Heart right ventricle (tissue), 16 donors: ENCODE measurements at regions not wholly inside any gene's neighbourhood (a gene's known extent, or its start where the extent isn't known, plus 50 kb on each side); places are given as distances from the start of the nearest gene placed in this dataset.

Experiments
- ATAC-seq, 8 donors: fragments of 200-7000 bp; cut with Tn5 transposase; one replicate each; pipeline ENCODE4 v1.9.1; 2020; ENCODE audit warnings: mild to moderate bottlenecking in 8 of 8, moderate library complexity in 8 of 8, moderate number of reproducible peaks in 1 of 8
- DNase-seq, 2 donors: peaks; one replicate each; pipeline ENCODE4 v3.0.0-alpha.2; 2020
- H3K27ac ChIP-seq, 10 donors: fragments of 200-600 bp; sonication (generic) in 2 of 10; one replicate each; pipeline versions ENCODE4 v1.5.0 to v1.8.0; 2020 to 2022; ENCODE audit warnings: mild to moderate bottlenecking in 3 of 10
- H3K27me3 ChIP-seq, 7 donors: fragments of 200-600 bp; one replicate each; pipeline ENCODE4 v1.8.0; 2021 to 2022; ENCODE audit warnings: mild to moderate bottlenecking in 2 of 7
- H3K36me3 ChIP-seq, 9 donors: fragments of 200-600 bp; sonication (generic) in 1 of 9; one replicate each; pipeline versions ENCODE4 v1.5.0 to v1.8.0; 2020 to 2022; ENCODE audit warnings: mild to moderate bottlenecking in 2 of 9
- H3K4me1 ChIP-seq, 9 donors: fragments of 200-600 bp; sonication (generic) in 1 of 9; one replicate each; pipeline versions ENCODE4 v1.5.0 to v1.8.0; 2020 to 2022; ENCODE audit warnings: mild to moderate bottlenecking in 4 of 9
- H3K4me3 ChIP-seq, 10 donors: fragments of 200-600 bp; sonication (generic) in 2 of 10; one replicate each; pipeline versions ENCODE4 v1.5.0 to v1.8.0; 2020 to 2022; ENCODE audit warnings: mild to moderate bottlenecking in 7 of 10, moderate library complexity in 2 of 10
- H3K9me3 ChIP-seq, 11 donors: fragments of 200-600 bp in 10 of 11; sonication (generic) in 2 of 11; one replicate each; pipeline versions ENCODE4 v1.5.0 to v1.8.0; 2013 to 2022; ENCODE audit warnings: mild to moderate bottlenecking in 2 of 11, control low read depth in 1 of 11, moderate library complexity in 1 of 11
- WGBS, 2 donors: extraction: QIAGEN DNeasy Blood & Tissue Kit; methylation state at CpG; one replicate each; pipeline ENCODE4 v1.1.7; 2013; ENCODE audit warnings: inconsistent platforms in 1 of 2; 5-methylcytosine and 5-hydroxymethylcytosine counted together
- intact Hi-C, 10 donors: fragments of 100-400 bp; cut with DNase I; formaldehyde crosslinking; loops; one replicate each; pipeline versions ENCODE4 v1.11.1 to v1.14.2; 2022
- TF ChIP-seq, protein P1 (sequence below), 9 donors: fragments of 200-600 bp; sonication (generic) in 2 of 9; IDR thresholded peaks; one replicate each; pipeline versions ENCODE4 v1.5.0 to v1.8.0; 2021 to 2022; ENCODE audit warnings: antibody characterized with exemption in 9 of 9, mild to moderate bottlenecking in 5 of 9, moderate library complexity in 1 of 9
- donor health status: Arrhythmogenic right ventricular cardiomyopathy.
- donor health status: ischemic (EF 13 %, LVEDD 7.1; RV severe dilation, severe dysfunction).
- donor health status: healthy with polysubstance abuse.
- donor health status: DM: no; HTN: yes; CAD: no.
- donor health status: DM: no; HTN: no; CAD: no.
- donor health status: ischemic (EF 25% LVEDD 6.9; RV normal size, moderate dysfunction).
- donor health status: ischemic (EF 25% LVEDD 5.7; RV mildly dilated, moderate dysfunction).
- donor health status: healthy.
- donor health status: DM: yes; HTN: yes; CAD: no.
- donor health status: Ischemic cardiomyopathy.
- donor health status: ischemic (EF 35%, LVEDD 5.7; RV mildly dilated, moderate dysfunction).
- donor health status: nonischemic (EF 11% LVEDD 7.7; RV severe dilation, severe dysfunction).
- donor health status: DM: yes; HTN: yes; CAD: no.
- donor health status: PGD.
- donor health status: ischemic (EF 29% LVEDD 5.4; RV normal size, mild dysfunction).
- donor health status: nonischemic (EF 23%, LVEDD 6.1; RV moderate dilation, normal function).

DNA sequence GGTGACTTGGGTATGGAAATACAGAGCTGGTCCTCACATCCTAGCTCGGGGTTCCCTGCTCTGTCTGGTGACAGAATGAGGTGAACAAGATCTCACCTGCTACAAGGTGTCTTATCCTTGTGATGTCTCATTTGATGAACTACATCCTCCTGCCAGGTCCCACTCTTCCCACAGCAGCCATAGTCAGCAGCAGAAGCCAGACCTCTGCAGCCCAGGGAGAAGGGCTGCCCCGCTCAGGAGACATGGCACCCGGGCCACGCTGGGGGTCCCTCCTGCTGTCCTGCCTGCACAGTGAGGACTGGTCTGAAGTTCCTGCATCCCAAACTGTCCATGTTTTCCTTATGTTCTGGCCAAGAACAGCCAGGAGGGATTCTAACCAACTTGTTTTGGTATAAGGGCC, 414.1 kb downstream of the CTTN start:
- DNase-seq = no peak
- peaks cover 0 to 14% (median 0%) of the 10 kb centered on the region in 7 donors for H3K27me3 ChIP-seq
- no peak overlapping the region for H3K27ac ChIP-seq
- 86 to 89% methylated on average over 4 of the region's 4 CpGs for WGBS, 2 donors
- no peaks in the 10 kb centered on the region for H3K4me1 ChIP-seq
- no peaks in the 10 kb centered on the region for H3K36me3 ChIP-seq
- TF ChIP-seq, protein P1, sequence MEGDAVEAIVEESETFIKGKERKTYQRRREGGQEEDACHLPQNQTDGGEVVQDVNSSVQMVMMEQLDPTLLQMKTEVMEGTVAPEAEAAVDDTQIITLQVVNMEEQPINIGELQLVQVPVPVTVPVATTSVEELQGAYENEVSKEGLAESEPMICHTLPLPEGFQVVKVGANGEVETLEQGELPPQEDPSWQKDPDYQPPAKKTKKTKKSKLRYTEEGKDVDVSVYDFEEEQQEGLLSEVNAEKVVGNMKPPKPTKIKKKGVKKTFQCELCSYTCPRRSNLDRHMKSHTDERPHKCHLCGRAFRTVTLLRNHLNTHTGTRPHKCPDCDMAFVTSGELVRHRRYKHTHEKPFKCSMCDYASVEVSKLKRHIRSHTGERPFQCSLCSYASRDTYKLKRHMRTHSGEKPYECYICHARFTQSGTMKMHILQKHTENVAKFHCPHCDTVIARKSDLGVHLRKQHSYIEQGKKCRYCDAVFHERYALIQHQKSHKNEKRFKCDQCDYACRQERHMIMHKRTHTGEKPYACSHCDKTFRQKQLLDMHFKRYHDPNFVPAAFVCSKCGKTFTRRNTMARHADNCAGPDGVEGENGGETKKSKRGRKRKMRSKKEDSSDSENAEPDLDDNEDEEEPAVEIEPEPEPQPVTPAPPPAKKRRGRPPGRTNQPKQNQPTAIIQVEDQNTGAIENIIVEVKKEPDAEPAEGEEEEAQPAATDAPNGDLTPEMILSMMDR (IDR thresholded peaks at IDR 0.05) = no peak
- ATAC-seq = no peak
- H3K9me3 ChIP-seq = no peaks in the 10 kb centered on the region
- intact Hi-C loops = no loop called here
- no peak overlapping the region for H3K4me3 ChIP-seq

DNA sequence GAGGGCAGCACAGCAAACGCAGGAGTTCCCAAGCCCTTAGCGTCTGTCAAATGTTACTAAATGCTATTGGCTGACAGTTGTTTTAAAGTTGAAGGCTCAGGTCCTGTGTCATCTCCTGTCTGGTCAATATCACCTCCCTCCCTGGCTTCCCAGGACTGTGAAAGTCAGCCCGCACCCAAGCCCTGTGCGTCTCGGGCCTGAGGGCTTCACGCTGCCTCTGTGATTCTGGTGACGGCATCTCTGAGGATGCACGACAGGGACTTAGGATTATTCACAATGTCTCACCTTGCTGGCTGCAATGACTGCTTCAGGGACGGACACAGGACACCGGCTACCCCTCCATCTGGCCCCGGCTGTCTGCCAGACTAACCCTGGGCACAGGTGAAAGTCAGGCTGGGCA, 415.3 kb downstream of the CTTN start:
- WGBS, 2 donors = 74 to 88% methylated on average over 11 of the region's 11 CpGs
- Histone ChIP-seq H3K9me3 (no peaks in the 10 kb centered on the region), H3K27ac (no peak overlapping the region), H3K4me3 (no peak overlapping the region), H3K4me1 (peaks cover 0 to 8% (median 0%) of the 10 kb centered on the region in 9 donors), H3K27me3 (peaks cover 0 to 14% (median 0%) of the 10 kb centered on the region in 7 donors), H3K36me3 (no peaks in the 10 kb centered on the region)
- TF ChIP-seq, protein P1 (IDR thresholded peaks at IDR 0.05) = no peak
- ATAC-seq (no peak), DNase-seq (no peak)
- intact Hi-C loops = no loop called here

DNA sequence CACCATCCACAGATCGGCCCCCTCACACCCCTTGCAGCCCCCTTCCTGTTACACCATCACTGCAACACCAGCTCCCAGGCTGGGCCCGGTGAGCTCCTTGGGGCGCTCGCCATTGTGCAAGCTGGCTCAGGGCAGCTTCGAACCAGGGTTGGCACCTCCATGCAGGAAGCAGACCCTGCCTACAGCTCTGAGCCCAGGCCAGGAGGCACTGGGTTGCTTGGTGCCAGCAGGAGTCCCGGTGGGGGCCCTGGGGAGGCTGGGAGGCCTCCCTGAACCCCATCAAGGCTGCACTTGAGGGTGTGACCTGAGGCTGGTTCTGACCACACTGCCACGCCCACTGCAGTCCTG, 417.1 kb downstream of the CTTN start:
- WGBS, 2 donors = 81 to 87% methylated on average over 7 of the region's 7 CpGs
- intact Hi-C loops = no loop called here
- TF ChIP-seq, protein P1 (IDR thresholded peaks at IDR 0.05) = no peak
- Histone ChIP-seq H3K27ac (no peak overlapping the region), H3K36me3 (no peaks in the 10 kb centered on the region), H3K9me3 (no peaks in the 10 kb centered on the region), H3K27me3 (peaks cover 0 to 25% (median 2%) of the 10 kb centered on the region in 7 donors), H3K4me1 (peaks cover 0 to 13% (median 0%) of the 10 kb centered on the region in 9 donors), H3K4me3 (no peak overlapping the region)
- no peak for DNase-seq
- ATAC-seq = no peak

DNA sequence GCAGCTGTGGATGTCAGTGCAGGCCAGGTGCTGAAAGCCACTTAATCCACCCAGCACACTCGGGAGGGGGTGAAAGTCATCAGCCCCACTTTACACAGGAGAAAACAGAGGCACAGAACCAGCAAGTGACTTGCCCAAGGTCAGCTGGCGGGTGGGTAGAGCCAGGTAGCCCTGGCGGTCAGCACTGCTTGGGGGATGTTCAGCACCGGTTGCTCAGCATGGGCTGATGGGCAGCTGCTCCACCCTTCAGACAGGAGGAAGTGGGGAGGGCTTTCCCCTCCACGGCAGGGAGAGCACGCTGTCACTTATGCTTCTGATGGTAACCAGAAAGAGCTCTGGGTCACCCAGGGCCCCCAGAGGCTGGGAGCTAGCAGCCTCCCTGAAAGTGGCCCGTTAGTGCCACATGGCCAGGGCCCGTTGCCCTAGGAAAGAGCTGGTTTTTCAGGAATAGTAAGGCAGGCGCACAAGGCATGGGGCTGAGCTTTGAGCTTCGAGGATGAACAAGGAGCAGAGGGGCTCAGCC, 417.9 kb downstream of the CTTN start:
- H3K27ac ChIP-seq = no peak overlapping the region
- no peak overlapping the region for H3K4me3 ChIP-seq
- no peaks in the 10 kb centered on the region for H3K9me3 ChIP-seq
- peaks cover 0 to 13% (median 0%) of the 10 kb centered on the region in 9 donors for H3K4me1 ChIP-seq
- ATAC-seq = no peak
- intact Hi-C loops = no loop called here
- DNase-seq = no peak
- peaks cover 0 to 31% (median 4%) of the 10 kb centered on the region in 7 donors for H3K27me3 ChIP-seq
- 49 to 62% methylated on average over 10 of the region's 10 CpGs for WGBS, 2 donors
- TF ChIP-seq, protein P1 (IDR thresholded peaks at IDR 0.05) = no peak
- H3K36me3 ChIP-seq = no peaks in the 10 kb centered on the region
